ENCODE measurements at regions not wholly inside any gene's neighbourhood (a gene's known extent, or its start where the extent isn't known, plus 50 kb on each side); places are given as distances from the start of the nearest gene placed in this dataset.

DNA sequence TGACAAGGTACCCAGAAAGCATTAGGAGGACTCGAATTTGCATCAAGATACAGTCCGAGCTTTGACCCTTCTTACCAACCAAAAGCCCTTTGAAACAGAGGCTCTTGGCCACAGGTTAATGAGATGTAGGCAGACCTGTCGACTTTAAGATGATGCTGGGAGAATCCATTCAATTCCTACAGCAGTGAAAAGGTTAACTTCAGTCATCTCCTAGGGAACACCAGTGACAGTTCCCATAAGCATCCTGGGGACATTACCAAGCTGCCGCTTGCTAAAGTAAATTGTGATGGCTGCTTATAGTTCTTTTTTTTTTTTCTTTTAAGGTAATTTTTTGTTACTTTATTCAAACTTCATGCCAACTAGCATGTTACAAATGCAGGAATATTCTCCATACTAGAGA is 379.3 kb downstream of the SOX11 start:
- no peak for DNase-seq

DNA sequence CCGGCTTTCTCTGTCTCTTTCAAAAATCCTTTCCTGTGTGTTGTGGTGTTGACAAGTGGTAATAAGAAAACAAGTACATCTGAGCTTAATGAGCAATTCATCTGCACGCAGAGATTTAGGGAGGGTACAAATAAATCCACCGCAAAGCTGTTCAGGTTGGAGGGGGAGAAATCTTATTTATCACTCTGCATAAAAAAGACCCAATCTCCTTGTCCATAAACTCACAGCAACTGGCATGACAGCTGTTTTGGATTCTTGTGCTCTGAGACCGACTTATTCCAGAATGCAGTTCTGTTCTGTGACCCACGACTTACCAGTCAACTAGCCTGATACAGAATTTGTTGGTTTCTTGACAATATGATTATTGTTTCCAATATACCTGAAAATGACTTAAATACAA is 380.1 kb downstream of the SOX11 start:
- DNase-seq, result no peak

DNA sequence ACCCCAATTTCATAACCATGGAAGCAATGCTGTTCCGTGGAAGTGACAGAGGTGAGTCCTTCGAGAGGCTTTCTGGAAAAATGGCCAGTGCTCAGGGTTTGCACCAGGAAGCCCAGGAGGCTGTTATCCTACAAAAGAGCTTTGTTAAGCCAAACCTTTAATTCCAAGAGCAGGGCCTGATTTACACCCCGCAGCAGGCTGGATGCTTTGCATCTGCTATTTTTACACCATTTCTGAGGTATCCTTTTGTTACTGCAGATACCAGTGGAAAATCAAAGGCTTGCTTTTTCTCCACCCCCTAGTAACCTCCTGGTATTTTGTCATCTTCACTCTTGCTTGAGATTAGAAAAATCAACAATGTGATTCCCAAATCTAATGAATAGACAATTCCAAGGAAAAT is 380.6 kb downstream of the SOX11 start:
- no peak for DNase-seq

GRCh38 chr2:6073191-6074088 is 381.3 kb downstream of the SOX11 start:
- no peak for DNase-seq

DNA sequence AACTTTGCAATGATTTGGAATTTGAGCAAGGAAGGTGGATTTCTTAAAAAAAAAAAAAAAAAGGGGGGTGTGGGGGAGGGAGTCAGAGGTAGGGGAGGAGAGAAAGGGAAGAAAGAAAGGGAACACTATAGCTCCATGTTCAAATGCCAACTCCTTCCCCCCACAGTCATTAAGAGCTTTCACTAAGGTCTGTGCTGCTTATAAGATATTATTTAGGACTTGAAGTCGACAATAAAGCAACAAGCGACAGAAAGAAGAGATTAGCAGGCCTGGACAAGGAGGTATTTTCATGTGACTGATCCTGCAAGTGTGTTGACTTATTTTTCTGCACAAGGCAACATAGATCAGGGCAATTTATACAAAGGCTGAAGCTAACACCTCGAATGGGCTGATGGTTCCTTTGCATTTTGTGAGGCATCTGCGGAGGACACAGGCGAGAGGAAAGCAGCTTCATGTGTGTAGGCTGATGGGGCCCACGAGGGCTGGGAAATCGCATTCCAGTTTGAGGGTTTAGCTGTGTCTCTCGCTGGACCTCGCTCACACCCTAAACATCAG is 382.0 kb downstream of the SOX11 start:
- DNase-seq, result no peak

DNA sequence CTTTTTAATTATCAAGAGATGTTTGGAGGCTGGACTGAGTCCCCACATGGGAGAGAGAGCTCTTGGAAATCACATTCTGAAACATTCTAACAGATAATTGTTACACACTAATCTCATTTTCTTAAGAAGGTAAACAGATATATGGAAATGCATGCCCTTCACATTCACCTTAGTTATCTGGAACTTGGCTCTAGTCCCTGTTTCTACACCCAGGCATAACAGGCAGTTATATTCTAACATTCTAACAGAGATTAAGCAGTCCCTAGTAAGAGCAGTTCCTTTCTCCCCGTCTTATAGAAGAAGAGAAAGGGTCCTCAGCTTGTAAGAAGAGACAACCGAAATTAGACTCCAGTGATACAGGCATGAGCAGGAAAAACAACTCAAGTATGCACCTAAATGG is 385.4 kb downstream of the SOX11 start:
- DNase-seq, result no peak

DNA sequence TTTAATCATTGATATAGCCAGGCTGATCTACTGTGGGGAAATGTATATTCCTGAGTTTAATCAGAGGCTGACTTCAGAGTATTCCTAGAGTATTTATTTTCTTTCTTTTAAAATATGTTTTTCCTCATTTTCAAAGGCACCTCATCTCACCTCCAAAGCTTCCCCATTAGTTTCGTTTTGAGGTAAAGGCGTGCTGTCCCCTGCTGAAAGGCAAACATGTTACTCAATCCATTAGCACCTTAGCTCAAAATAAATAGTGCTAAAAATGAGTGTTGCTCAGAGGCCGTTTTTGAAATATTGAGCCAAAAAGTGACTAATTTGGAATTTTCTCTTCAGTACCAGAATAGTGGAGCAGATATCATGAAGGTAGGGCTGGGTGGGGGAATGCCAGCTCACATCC is 386.2 kb downstream of the SOX11 start:
- DNase-seq, result no peak

DNA sequence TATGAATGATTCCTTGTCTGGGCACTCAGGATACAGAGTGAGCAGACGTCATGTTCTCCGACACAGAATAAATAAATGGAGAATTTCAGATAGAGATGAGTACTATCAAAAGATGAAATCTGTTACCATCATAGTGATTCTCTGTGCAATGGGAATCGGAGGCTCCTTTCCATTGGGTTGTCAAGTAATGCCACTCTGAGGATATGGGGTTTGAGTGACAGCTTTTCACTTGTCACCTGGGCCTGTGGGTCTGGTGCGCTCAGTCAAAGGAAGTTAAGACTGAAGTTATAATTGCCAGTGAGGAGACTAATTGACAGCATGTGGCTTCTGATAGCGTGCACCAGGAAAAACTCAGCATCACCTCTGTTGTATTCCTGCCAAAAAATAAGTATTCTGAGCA is 387.2 kb downstream of the SOX11 start:
- no peak for DNase-seq

DNA sequence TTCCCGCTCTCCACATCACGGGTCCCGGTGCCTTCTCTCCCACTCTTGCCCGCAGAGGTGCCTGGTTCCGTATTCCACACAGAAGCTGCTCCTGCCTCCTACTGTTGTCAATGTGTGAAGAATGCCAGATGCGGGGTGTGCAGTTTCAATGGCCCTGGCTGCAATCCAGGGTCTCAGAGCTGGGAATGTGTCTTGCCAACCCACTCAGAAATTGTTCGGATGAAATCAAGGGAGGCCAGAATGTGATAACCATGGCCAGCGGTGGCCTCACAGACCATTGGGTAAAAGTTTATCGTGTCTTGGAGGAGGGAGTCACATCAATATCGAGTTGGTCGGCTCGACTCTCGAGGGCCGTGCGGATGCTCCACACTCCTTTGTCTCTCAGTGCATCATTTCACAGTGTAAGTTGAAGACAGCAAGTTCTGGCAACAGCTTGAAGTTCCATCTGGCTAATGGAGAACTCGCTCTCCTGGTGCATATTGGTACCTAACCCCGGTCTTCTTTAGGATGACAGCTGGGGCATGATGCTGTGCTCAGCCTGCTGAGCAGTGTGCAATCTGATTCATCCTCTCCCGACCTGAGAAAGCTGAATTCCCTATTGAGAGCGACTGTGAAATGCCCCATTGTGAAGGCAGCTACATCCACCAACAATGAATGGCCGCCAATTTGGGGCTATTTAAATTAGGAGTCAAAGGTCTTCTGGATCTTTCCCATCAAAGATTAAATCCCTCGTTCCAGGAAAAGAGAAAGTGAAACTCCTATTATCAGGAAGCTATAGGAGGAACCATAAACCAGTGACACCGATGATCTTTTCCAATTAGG is 389.0 kb downstream of the SOX11 start:
- DNase-seq, result no peak

DNA sequence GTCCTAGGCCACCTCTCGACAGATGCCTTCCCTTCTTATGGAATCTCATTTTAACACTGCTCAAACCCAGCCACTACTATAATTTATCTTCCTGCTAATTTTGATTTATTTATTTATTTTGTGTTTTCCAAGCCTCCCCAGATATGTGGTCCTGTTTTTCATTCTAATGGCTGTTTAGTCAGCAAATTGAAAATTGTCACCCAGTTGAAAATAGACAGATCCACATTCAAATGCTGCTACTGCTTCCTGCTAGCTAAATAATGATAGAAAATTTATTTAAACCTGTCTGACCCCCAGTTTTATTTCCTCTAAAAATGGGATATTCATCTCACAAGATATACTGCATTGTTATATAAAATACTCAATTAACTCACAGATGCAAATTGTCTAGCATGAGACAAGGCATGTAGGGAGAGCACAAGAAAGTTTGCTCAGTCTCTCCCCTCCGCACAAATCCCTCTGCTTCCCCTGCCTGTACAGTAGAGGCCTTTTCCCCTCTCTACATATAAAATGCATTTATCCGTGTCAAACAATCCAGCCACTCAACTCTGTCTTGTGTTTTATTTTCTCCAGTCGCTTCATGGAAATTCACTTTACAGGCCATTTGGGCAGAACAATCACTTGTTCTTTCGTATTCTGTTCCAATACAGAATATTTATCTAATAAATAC is 389.9 kb downstream of the SOX11 start:
- DNase-seq, result no peak

DNA sequence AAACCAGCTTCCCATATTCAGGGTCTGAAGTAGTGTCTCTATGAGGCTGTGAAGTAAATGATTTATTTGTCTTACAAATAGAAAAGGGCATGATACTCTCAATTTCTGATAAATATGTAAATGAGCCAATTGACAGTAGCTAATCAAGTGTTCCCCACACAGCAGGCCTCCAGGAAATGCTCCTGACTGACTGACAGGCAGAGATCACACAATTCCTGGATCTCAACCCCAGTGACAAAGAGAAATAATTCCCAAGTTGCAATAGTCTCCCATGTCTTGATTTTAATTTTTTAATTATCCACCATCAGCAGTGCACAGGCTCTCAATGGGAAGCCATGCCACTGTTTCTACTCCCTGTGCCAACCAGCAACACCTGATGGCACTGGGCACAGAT is 390.4 kb downstream of the SOX11 start:
- no peak for DNase-seq

DNA sequence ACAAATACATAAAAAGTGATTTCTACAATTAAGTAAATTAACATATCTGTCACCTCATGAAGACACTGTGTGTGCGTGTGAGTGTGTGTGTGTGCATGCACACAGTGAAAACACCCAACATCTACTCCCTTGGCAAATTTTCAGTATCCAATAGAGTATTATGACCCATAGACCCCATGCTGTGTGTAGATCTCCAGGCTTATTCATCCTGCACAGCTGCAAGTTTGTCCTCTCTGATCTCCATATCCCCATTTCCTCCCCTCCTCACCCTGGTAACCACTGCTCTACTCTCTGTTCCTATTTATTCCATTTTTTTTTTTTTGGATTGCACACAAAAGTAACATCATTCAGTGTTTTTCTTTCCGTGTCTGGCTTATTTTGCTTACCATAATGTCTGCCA is 391.0 kb downstream of the SOX11 start:
- DNase-seq, result no peak

DNA sequence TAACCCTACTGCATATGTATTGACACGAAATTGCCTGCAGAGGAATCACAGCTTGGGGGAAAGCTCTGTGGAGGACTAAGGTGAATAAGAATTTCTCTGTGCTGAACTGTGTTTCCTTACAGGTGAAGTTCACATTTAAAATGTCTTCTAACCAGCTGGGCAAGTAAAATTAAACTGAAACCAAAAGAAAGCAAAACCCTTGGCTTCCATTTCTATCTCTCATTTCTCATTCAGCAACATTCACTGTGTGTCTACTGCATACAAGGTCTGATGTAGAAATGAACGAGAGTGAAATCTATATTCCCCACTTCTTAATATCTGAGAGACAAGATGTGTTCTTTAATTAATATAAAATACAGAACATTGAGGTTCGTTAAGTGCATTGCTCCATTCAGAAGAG is 397.3 kb downstream of the SOX11 start:
- DNase-seq, result no peak

- DNase-seq, result no peak
These were observed 411.2 kb downstream of the SOX11 start for GRCh38 chr2:6103372-6103771.

GRCh38 chr2:6103949-6104348 is 411.8 kb downstream of the SOX11 start:
- no peak for DNase-seq

- DNase-seq, result no peak
These were observed 415.1 kb downstream of the SOX11 start for GRCh38 chr2:6107290-6107689.

DNA sequence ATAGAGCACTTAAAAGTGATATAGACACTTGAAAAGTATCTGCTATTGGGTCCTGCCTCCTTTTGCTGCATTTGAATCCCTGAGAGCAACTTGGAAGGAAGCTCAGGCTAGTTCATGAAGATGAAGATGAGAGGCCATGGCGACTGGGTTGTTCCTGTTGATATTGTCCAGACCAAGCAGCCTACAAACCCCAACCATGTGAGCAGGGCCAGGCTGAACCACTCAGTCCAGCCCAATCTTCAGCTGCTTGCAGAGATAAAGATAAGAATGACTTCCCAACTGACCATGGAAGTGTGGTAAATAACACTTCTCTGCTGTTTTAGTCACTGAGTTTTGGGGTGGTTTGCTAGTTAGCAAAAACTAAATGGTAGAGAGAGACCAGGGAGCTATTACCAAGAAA is 417.6 kb downstream of the SOX11 start:
- DNase-seq, result no peak

- no peak for DNase-seq
These were observed 419.6 kb downstream of the SOX11 start for GRCh38 chr2:6111781-6112261.

GRCh38 chr2:6113786-6114185 is 421.6 kb downstream of the SOX11 start:
- DNase-seq, result no peak

DNA sequence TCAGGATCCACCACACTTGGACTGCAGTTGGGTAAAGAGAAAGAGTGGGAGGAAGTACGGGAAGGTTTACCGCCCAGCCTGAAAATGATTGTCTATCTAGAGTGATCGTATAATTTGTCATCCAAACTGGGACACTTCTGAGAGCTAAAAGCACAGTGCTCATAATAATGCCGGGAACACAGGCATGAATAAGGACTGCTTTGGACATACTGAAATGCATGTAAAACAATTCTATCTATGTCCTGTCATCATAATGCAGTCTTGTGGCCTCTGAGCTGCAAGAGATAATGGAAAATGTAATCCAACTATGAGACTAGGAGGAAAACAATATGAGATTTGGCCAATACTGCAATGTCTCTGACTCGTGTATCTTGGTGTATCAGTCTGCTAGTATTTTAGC is 435.5 kb downstream of the SOX11 start:
- no peak for DNase-seq

DNA sequence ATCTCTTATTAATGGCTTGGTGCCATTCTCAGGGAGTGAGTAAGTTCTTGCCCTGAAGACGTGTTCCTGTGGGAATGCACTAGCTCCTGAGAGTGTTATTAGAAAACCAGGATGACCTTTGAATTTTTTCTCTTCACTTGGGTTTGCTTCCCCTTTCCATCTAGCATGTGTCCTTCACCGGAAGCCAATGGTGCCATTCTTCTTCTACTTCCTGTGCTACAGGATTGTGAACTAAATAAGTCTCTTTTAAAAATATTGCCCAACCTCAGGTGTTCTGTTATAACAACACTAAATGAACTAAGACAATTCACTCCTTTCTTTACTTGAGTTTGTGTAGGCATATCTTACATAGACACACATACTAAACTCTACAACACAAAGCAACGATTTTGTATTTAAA is 447.0 kb downstream of the SOX11 start:
- DNase-seq, result no peak

- no peak for DNase-seq
These were observed 447.7 kb downstream of the SOX11 start for GRCh38 chr2:6139916-6140315.

DNA sequence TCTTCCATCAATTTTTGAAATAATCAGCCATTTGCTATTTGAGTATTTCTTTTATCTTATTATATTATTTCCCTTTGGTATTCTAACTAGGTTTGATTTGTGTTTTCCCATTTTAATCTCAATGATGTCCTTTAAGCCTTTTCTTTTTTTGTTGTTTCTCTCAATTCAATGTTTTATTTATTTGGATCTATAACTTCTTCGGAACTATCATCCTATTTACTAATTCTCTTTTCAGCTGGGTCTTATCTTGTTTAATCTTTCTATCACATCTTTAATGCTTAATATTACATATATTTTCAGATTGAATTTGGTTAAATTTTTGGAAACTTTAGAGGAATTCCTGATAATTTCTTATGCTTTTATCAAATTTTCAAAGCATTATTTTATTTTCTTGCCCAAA is 448.3 kb downstream of the SOX11 start:
- DNase-seq, result no peak

Measured in cerebellar nuclear complex (tissue), 1 donor.